ENCODE measurements at regions not wholly inside any gene's neighbourhood (a gene's known extent, or its start where the extent isn't known, plus 50 kb on each side); places are given as distances from the start of the nearest gene placed in this dataset.

DNA sequence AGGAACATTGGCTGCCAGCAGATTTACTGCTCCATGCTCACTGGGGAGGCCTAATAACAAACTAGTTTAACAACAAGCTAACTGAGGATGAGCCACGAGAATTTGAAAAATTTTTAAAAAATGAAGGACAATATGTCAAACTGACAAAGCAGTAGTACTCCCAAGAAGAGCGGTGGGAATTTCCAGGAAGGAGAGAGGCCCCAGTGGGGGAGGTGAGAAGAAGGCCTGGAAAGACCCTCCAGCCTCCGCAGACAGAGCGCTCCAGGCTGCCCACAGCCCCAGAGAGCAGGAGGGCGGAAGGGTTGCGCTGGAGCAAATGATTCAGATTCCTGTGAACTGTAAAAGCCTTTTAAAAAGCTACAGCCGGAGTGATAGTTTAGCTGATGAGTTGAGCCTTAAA is 78.5 kb downstream of the SIPA1L2 start:
- no peak for TF ChIP-seq CTCF (IDR thresholded peaks at IDR 0.05)
- TF ChIP-seq POLR2A (IDR thresholded peaks at IDR 0.05) = no peak
- TF ChIP-seq EP300 (IDR thresholded peaks at IDR 0.05) = no peak

Measured in gastroesophageal sphincter (tissue), 3 donors.